ENCODE measurements at regions not wholly inside any gene's neighbourhood (a gene's known extent, or its start where the extent isn't known, plus 50 kb on each side); places are given as distances from the start of the nearest gene placed in this dataset.

GRCh38 chr3:154972951-154973350 lies 107.2 kb upstream of the MME start:
- no peaks in the 10 kb centered on the region for H3K36me3 ChIP-seq
- ATAC-seq = no peak

GRCh38 chr3:154971771-154972326 lies 108.3 kb upstream of the MME start:
- Histone ChIP-seq H3K4me1 (peaks cover 0 to 22% (median 0%) of the 10 kb centered on the region in 12 donors), H3K36me3 (no peaks in the 10 kb centered on the region), H3K27me3 (no peaks in the 10 kb centered on the region), H3K9me3 (no peaks in the 10 kb centered on the region), H3K27ac (peak overlapping the region in 3 of 12 donors; percentile 27 to 65 (median 37)), H3K4me3 (no peak overlapping the region)
- TF ChIP-seq CTCF (IDR thresholded peaks at IDR 0.05) (no peak), POLR2A (IDR thresholded peaks at IDR 0.05) (no peak)
- DNase-seq (no peak), ATAC-seq (peak in 1 of 4 donors; percentile 33)
- 47 to 62% (median 61%) methylated on average over 2 of the region's 2 CpGs for WGBS, 4 donors
- intact Hi-C loops (cut with DNase I) = no loop called here

More at GRCh38 chr3:154972951-154973350, 107.2 kb upstream of the MME start:
- 81 to 90% (median 83%) methylated on average over 1 of the region's 1 CpG for WGBS, 4 donors
- TF ChIP-seq CTCF (IDR thresholded peaks at IDR 0.05) = no peak
- TF ChIP-seq POLR2A (IDR thresholded peaks at IDR 0.05) = no peak
- H3K9me3 ChIP-seq = no peaks in the 10 kb centered on the region
- peak overlapping the region in 1 of 12 donors; percentile 65 for H3K27ac ChIP-seq
- intact Hi-C loops (cut with DNase I) = no loop called here
- DNase-seq = no peak
- H3K4me3 ChIP-seq = no peak overlapping the region
- H3K4me1 ChIP-seq = peaks cover 0 to 22% (median 0%) of the 10 kb centered on the region in 12 donors
- H3K27me3 ChIP-seq = no peaks in the 10 kb centered on the region

GRCh38 chr3:154971341-154971740 lies 108.8 kb upstream of the MME start:
- Histone ChIP-seq H3K9me3 (no peaks in the 10 kb centered on the region), H3K36me3 (no peaks in the 10 kb centered on the region), H3K4me1 (peaks cover 0 to 22% (median 0%) of the 10 kb centered on the region in 12 donors), H3K27me3 (no peaks in the 10 kb centered on the region), H3K27ac (peak overlapping the region in 2 of 12 donors; percentile 27 to 65), H3K4me3 (no peak overlapping the region)
- TF ChIP-seq POLR2A (IDR thresholded peaks at IDR 0.05) (no peak), CTCF (IDR thresholded peaks at IDR 0.05) (no peak)
- no peak for ATAC-seq
- 86 to 90% (median 88%) methylated on average over 7 of the region's 7 CpGs for WGBS, 4 donors
- intact Hi-C loops (cut with DNase I) = no loop called here
- no peak for DNase-seq

GRCh38 chr3:154970797-154971196 lies 109.3 kb upstream of the MME start:
- no peak overlapping the region for H3K4me3 ChIP-seq
- H3K27ac ChIP-seq = peak overlapping the region in 1 of 12 donors; percentile 65
- intact Hi-C loops (cut with DNase I) = no loop called here
- WGBS, 4 donors = 79 to 91% (median 82%) methylated on average over 3 of the region's 3 CpGs
- ATAC-seq = peak in 1 of 4 donors; percentile 20
- no peaks in the 10 kb centered on the region for H3K36me3 ChIP-seq
- H3K4me1 ChIP-seq = peaks cover 0 to 22% (median 0%) of the 10 kb centered on the region in 12 donors
- H3K27me3 ChIP-seq = no peaks in the 10 kb centered on the region
- TF ChIP-seq POLR2A (IDR thresholded peaks at IDR 0.05) = no peak
- no peak for TF ChIP-seq CTCF (IDR thresholded peaks at IDR 0.05)
- no peak for DNase-seq
- H3K9me3 ChIP-seq = no peaks in the 10 kb centered on the region
